ENCODE measurements at regions not wholly inside any gene's neighbourhood (a gene's known extent, or its start where the extent isn't known, plus 50 kb on each side); places are given as distances from the start of the nearest gene placed in this dataset.
A peak's percentile ranks its signal among the peaks of the same experiment; 100 is the strongest.

DNA sequence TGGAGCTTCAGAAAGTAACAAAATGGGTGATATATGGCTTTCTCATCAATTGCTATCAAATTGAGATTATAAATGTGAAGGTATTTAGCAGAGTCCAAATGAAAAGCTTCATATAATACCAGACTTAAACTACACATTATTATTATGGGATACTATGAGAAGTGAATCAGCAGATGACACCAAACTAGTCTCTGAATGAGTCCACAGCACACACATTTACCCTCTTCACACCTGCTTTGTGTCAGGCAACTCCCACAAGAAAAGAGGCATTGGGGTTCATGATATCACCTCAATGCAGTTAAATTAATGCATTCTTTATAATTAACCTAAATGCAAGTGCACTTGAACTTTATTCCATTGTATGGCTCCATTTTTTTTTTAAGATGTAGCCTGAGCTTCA lies 330.5 kb downstream of the BCL11B start:
- DNase-seq: no peak

GRCh38 chr14:98943907-98944306 lies 328.1 kb downstream of the BCL11B start:
- no peak for DNase-seq

DNA sequence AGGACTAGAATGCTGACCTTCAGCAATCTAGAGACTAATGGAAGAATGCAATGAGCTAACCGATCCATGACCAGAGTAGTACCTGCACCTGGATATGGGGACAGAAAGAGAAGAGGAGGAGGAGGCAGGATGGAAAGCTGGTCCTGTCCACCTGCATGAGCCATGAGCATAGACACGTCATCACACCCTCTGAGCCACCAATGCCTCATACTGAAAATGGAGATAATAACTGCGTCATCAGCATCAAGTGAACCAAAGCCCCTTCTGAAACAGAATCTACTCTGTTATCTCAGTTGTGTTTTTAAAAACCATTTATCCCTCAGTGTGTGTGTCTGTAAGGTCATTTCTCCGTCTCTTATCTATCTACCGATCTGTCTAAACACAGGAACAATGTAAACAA lies 327.0 kb downstream of the BCL11B start:
- no peak for DNase-seq

GRCh38 chr14:98945611-98946570 lies 326.1 kb downstream of the BCL11B start:
- DNase-seq: no peak

- DNase-seq: peak; percentile 67
Observed at GRCh38 chr14:98946940-98947339, 325.1 kb downstream of the BCL11B start.

- DNase-seq: no peak
Observed at GRCh38 chr14:98947911-98948595, 323.9 kb downstream of the BCL11B start.

GRCh38 chr14:98949051-98949450 lies 322.9 kb downstream of the BCL11B start:
- DNase-seq: no peak

GRCh38 chr14:98949481-98950135 lies 322.4 kb downstream of the BCL11B start:
- no peak for DNase-seq

GRCh38 chr14:98950353-98950895 lies 321.6 kb downstream of the BCL11B start:
- no peak for DNase-seq

DNA sequence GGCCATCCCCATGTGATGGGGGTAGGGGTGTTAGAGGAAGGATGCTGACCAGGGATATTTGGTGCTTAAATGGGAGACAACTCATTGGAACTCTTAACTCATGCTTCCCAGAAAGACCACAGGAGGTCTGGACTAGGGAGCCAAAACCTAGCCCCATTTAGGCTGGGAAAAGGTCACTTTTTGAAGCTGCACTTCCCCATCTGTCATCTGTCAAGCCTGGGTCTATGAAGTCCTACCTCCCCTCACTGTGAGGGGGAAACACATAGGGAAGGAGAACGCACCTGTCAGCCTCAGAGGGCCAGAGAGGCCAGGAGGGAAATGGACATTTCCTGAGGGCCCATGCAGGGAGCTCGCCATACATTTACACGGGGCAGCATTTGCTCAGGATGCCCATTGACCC lies 321.0 kb downstream of the BCL11B start:
- no peak for DNase-seq

DNA sequence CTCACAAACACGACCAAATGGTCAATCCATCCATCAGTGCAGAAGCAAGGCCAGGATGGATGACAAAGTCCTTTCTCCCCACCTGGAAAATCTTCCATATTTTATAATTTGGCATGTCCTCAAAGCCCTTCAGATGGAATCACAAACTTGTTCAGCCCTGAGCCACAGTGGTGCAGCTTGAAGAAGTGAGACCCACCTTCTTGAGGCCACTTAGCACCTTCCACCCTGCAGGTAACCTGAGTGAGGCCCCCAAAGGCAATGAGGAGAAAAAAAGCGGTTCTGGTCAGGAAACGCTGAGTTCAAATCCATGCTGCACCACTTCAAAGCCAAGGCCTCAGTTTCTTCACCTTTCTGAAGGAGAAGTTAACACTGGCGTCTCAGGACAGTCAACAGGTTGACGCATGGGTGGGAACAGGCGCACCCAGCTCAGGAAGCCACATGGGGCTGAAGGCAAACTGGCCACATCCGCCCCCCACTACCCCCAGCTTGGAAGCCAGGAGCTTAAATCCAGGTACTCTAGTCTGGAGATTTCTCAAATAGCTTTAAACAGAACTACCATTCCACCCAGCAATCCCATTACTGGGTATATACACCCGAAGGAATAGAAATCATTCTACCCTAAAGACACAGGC lies 320.4 kb downstream of the BCL11B start:
- DNase-seq: no peak

DNA sequence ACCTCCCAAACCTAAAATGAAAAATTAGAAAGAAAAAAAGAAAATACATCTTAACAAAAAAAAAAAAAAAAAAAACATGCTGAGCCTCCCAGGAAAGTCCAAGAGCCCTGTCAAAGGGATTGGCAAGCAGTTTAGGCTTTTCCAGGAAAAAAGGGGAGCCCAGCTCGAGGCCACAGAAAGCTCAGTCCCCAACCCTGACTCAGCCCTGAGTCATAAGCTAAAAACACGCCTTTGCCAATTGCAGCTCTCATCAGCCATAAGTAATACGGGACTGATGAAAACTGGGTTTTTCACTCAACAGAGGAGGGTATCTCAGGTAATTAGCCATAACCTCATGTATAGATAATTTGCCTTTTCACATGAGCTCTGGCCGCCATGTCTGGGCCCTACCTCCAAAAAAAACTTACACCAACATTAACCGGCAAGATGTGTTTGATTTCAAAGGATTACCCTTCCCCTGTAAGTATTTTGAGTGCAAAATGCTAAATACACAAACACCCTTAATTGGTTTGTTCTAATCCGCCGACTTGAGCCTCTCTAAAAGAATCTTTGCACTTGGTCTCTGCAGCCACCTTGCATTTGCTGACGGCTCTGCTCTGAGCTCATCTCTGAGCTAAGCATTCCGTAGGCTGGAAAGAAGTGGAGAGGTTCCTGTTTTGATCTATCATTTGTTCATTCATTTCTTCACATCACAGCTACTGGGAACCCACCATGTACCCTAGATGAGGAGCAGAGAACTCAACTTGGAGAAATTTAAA lies 319.2 kb downstream of the BCL11B start:
- DNase-seq: peak; percentile 89

DNA sequence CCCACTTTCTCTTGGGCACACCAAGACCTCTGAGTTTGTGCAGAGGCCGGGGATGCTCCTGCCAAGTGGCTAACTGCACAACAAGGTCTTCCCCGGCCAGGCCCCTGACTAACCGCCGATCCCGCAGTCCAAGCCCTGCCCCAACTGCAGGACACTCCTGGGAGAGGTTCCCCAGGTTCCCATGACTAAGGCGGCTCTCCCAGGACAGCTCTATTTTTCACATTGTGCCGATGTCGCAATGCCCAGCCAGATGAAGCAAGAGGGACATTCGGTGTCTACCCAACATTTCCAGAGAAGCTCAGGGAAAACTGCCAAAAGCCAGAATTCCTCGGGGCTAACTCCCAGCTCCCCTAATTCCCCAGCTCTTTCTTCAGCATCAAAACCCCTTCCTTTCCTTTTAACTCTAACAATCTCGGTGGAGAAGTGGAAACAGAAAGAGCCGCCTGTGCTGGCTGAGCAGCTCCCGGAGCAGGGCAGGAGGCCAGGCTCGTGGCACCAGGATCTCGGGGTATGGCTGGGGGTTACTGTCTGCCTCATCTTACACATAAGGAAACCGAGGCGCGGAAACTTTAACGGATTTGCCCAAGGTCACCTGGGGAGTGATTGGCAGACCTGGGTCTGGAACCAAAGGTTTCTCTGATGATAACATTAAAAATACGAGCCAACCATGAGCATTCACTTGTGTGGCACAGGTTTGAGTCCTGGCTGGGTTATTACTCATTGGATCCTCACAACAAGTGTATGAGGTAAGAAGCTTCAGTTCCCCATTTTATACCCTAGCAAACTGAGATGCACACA lies 318.2 kb downstream of the BCL11B start:
- DNase-seq: peak; percentile 92

- no peak for DNase-seq
Observed at GRCh38 chr14:98954349-98955000, 317.5 kb downstream of the BCL11B start.

- no peak for DNase-seq
Observed at GRCh38 chr14:98955036-98955740, 316.8 kb downstream of the BCL11B start.

DNA sequence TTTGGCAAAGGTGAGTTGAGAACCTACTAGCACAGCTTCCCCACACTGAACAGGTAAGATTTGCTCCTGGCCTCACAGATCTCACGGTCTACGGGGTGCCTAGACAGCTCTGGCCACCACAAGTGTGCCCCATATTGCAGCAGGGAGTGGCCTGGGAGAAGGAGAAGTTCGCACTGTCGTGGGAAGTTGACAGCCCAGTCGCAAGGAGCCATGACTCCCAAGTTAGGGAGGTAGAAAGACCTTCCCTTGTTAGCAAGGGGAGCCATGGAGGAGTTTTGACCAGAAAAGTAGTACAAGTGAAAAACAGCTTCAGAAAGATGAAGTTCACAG lies 316.3 kb downstream of the BCL11B start:
- no peak for DNase-seq

DNA sequence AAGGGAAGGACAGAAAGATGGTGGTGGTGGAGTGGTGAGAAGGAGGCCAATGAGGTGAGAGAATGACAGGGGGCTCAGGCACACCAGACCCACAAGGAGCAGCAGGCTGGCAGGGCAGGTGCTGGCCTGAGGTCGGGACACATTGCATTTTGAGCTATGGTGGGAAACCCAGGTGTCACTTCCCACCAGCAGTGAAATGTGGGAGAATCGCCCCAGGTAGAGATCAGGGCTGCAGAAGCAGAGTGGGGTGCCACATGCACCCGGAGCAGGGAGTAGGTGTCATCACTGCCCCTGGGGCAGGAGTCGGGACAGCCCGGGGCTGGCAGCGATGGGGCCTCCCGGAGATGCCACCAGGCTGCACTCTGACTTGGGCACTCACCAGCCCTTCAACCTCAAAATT lies 315.8 kb downstream of the BCL11B start:
- DNase-seq: no peak

DNA sequence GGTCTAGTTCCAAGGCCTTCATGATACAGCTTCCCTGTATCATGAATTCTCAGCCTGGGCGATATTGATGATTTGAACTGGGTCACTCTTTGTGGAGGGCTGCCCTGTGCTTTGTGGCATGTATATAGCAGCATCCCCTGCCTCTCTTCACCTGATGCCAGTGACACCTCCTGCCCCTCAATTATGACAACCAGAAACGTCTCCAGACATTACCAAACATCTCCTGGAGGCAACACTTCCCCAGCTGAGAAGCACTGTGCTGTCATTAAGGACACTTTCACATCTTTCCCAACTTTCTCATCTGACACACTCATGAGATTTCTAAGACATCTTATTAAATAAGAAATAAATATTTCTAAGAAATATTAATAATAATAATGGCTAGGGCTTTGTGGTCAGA lies 315.3 kb downstream of the BCL11B start:
- DNase-seq: no peak

GRCh38 chr14:98957211-98958047 lies 314.6 kb downstream of the BCL11B start:
- DNase-seq: peak; percentile 92

All from fibroblast of upper back skin (primary cell).